Loucy (cell line): ENCODE measurements at regions not wholly inside any gene's neighbourhood (a gene's known extent, or its start where the extent isn't known, plus 50 kb on each side); places are given as distances from the start of the nearest gene placed in this dataset.

Source experiments
- H2AFZ ChIP-seq: fragments of 200-600 bp; sonication (generic); 2 replicates; pipeline ENCODE4 v1.6.0; 2016; ENCODE audit warnings: antibody characterized with exemption, mild to moderate bottlenecking, low read length, moderate library complexity
- H3F3A ChIP-seq: fragments of 200-600 bp; 2 replicates; pipeline ENCODE4 v1.6.0; 2016; ENCODE audit warnings: antibody characterized with exemption, low read depth, mild to moderate bottlenecking
- H3K27me3 ChIP-seq: fragments of 200-600 bp; sonication (generic); 2 replicates; pipeline ENCODE4 v1.6.1; 2014; ENCODE audit warnings: low read length, mild to moderate bottlenecking; ENCODE audit not compliant: insufficient read depth, poor library complexity, severe bottlenecking
- H3K36me3 ChIP-seq: fragments of 200-600 bp; sonication (generic); 2 replicates; pipeline ENCODE4 v1.6.1; 2016; ENCODE audit warnings: low read length; ENCODE audit not compliant: insufficient read depth
- H3K4me1 ChIP-seq: fragments of 200-600 bp; sonication (generic); 2 replicates; pipeline ENCODE4 v1.5.1; 2014; ENCODE audit warnings: low read length, mild to moderate bottlenecking; ENCODE audit not compliant: insufficient read depth, poor library complexity, severe bottlenecking
- H3K4me2 ChIP-seq: fragments of 200-600 bp; sonication (generic); 2 replicates; pipeline ENCODE4 v1.6.0; 2014; ENCODE audit warnings: antibody characterized with exemption, low read length, low read depth, mild to moderate bottlenecking; ENCODE audit not compliant: poor library complexity, severe bottlenecking
- H3K4me3 ChIP-seq: fragments of 200-600 bp; sonication (generic); 2 replicates; pipeline ENCODE4 v1.5.1; 2014; ENCODE audit warnings: low read length, mild to moderate bottlenecking, mixed read lengths; ENCODE audit not compliant: poor library complexity, severe bottlenecking
- H3K79me2 ChIP-seq: fragments of 200-600 bp; sonication (generic); 2 replicates; pipeline ENCODE4 v1.6.1; 2014; ENCODE audit warnings: low read length; ENCODE audit not compliant: insufficient read depth
- H3K9ac ChIP-seq: fragments of 200-600 bp; sonication (generic); 2 replicates; pipeline ENCODE4 v1.6.0; 2014; ENCODE audit warnings: mild to moderate bottlenecking, low read depth, low read length, moderate library complexity; ENCODE audit not compliant: poor library complexity, severe bottlenecking
- H3K9me2 ChIP-seq: fragments of 200-600 bp; sonication (generic); replicated peaks from 2 replicates; pipeline ENCODE4 v1.6.1; 2016; ENCODE audit warnings: low read depth, low read length, mixed read lengths
- H3K9me3 ChIP-seq: fragments of 200-600 bp; sonication (generic); 2 replicates; pipeline ENCODE4 v1.6.1; 2014; ENCODE audit warnings: mild to moderate bottlenecking, antibody characterized with exemption, low read length, low read depth; ENCODE audit not compliant: insufficient read depth
- H4K20me1 ChIP-seq: fragments of 200-600 bp; sonication (generic); 2 replicates; pipeline ENCODE4 v1.6.0; 2014; ENCODE audit warnings: antibody characterized with exemption, low read length, mild to moderate bottlenecking; ENCODE audit not compliant: insufficient read depth, poor library complexity, severe bottlenecking
- EZH2phosphoT487 ChIP-seq: fragments of 200-600 bp; IDR thresholded peaks from 2 replicates; pipeline ENCODE4 v1.6.1; 2018; ENCODE audit warnings: antibody characterized with exemption, mild to moderate bottlenecking, moderate library complexity, borderline replicate concordance
- TF ChIP-seq, protein P1 (sequence below): fragments of 200-600 bp; sonication (generic); conservative IDR thresholded peaks from 2 replicates; pipeline ENCODE4 v1.5.1; 2014; ENCODE audit warnings: mild to moderate bottlenecking, antibody characterized with exemption, low read length

DNA sequence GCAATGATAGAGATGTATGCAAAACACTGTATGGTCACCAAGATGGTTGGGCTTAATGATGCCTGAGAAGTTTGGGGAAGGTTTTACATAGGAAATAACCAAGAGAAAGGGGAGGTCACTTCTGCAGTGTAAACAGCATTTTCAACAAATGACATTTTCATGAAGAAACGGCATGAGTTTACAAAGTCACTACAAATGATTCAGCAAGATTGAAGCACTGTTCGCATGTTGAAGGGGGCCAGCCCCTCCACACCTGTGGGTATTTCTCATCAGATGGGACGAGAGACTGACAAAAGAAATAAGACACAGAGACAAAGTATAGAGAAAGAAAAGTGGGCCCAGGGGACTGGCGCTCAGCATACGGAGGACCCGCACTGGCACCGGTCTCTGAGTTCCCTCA lies 234.1 kb upstream of the POGK start:
- Histone ChIP-seq H3K4me3 (no peak overlapping the region), H3K9me2 (no peaks in the 10 kb centered on the region), H4K20me1 (no peaks in the 10 kb centered on the region), H3F3A (no peaks in the 10 kb centered on the region), H3K79me2 (no peaks in the 10 kb centered on the region), H3K9ac (no peak overlapping the region), H3K27me3 (no peaks in the 10 kb centered on the region), H3K36me3 (no peaks in the 10 kb centered on the region), H3K9me3 (no peaks in the 10 kb centered on the region), H3K4me1 (no peaks in the 10 kb centered on the region), H2AFZ (no peak overlapping the region), H3K4me2 (no peak overlapping the region)
- TF ChIP-seq, protein P1, sequence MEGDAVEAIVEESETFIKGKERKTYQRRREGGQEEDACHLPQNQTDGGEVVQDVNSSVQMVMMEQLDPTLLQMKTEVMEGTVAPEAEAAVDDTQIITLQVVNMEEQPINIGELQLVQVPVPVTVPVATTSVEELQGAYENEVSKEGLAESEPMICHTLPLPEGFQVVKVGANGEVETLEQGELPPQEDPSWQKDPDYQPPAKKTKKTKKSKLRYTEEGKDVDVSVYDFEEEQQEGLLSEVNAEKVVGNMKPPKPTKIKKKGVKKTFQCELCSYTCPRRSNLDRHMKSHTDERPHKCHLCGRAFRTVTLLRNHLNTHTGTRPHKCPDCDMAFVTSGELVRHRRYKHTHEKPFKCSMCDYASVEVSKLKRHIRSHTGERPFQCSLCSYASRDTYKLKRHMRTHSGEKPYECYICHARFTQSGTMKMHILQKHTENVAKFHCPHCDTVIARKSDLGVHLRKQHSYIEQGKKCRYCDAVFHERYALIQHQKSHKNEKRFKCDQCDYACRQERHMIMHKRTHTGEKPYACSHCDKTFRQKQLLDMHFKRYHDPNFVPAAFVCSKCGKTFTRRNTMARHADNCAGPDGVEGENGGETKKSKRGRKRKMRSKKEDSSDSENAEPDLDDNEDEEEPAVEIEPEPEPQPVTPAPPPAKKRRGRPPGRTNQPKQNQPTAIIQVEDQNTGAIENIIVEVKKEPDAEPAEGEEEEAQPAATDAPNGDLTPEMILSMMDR = no peak
- TF ChIP-seq EZH2phosphoT487 = no peak

DNA sequence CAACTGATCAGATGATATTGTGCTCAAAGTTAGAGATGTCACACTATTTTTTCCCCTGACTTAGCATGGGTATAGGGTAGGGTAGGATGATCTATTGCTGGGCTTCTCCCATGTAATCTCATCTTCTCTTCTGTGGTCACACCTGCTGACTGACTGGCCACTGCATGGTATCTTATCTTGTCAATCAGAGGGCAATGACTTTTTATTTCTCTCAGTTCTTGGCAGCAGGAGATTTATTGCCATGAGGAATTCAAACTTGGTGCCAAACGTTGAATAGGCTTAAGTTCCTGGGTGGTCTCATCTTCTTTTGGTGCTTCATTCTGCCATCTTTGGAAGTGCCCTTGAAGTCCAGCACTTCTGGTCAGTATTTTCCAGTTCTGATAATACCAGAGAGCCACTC lies 226.4 kb upstream of the POGK start:
- TF ChIP-seq, protein P1 = no peak
- TF ChIP-seq EZH2phosphoT487 = no peak
- no peaks in the 10 kb centered on the region for H3K9me3 ChIP-seq

DNA sequence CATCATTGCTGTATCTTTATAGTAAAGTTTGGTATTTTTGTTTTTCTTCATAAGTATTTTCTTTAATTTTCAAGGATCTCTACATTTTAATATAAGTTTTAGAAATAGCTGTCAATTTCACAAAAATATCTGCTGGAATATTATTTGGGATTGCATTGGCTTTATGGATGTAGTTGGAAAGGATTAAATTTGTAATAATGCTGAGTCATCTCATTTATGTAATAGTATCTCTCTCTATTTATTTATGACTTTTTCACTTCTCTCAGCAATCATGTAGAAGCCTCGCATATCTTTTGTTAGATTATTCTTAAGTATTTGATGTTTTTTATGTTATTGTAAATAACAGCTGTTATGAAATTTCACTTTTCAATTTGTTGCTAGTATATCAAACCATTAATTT lies 223.1 kb upstream of the POGK start:
- no peak for TF ChIP-seq EZH2phosphoT487
- TF ChIP-seq, protein P1 = no peak

More for the DNA sequence above, 226.4 kb upstream of the POGK start:
- no peak overlapping the region for H3K4me2 ChIP-seq
- H3K9me2 ChIP-seq = no peaks in the 10 kb centered on the region
- H3K4me1 ChIP-seq = no peaks in the 10 kb centered on the region
- no peak overlapping the region for H3K4me3 ChIP-seq
- H3K36me3 ChIP-seq = no peaks in the 10 kb centered on the region
- H3K27me3 ChIP-seq = no peaks in the 10 kb centered on the region
- H3K9ac ChIP-seq = no peak overlapping the region
- no peak overlapping the region for H2AFZ ChIP-seq
- no peaks in the 10 kb centered on the region for H4K20me1 ChIP-seq
- no peaks in the 10 kb centered on the region for H3F3A ChIP-seq
- H3K79me2 ChIP-seq = no peaks in the 10 kb centered on the region

More for the DNA sequence above, 223.1 kb upstream of the POGK start:
- no peaks in the 10 kb centered on the region for H3F3A ChIP-seq
- H3K36me3 ChIP-seq = no peaks in the 10 kb centered on the region
- H2AFZ ChIP-seq = no peak overlapping the region
- H3K4me2 ChIP-seq = no peak overlapping the region
- no peak overlapping the region for H3K9ac ChIP-seq
- no peaks in the 10 kb centered on the region for H3K27me3 ChIP-seq
- no peaks in the 10 kb centered on the region for H3K4me1 ChIP-seq
- no peaks in the 10 kb centered on the region for H3K9me3 ChIP-seq
- no peak overlapping the region for H3K4me3 ChIP-seq
- no peaks in the 10 kb centered on the region for H3K79me2 ChIP-seq
- H3K9me2 ChIP-seq = no peaks in the 10 kb centered on the region
- H4K20me1 ChIP-seq = no peaks in the 10 kb centered on the region
